PC-3 (cell line): ENCODE measurements at regions not wholly inside any gene's neighbourhood (a gene's known extent, or its start where the extent isn't known, plus 50 kb on each side); places are given as distances from the start of the nearest gene placed in this dataset.

Experiments
- ATAC-seq: fragments of 200-7000 bp; cut with Tn5 transposase; 2 replicates; pipeline ENCODE4 v1.9.1; 2020; ENCODE audit warnings: mild to moderate bottlenecking, moderate library complexity
- BruUV-seq: library from RNA; stranded (reverse); fragments of 400-500 nt; replicated peaks from 2 replicates; lab custom pipeline; 2021; lab: Mats Ljungman, UMichigan
- CTCF ChIA-PET: fragments of 300-600 bp; sonication (Branson Sonifier 250); formaldehyde crosslinking; loops from one replicate; lab custom pipeline; 2022; ENCODE audit warnings: antibody characterized with exemption; lab: Charles Lee
- POLR2A ChIA-PET: fragments of 300-600 bp; sonication (Branson Sonifier 250); formaldehyde crosslinking; loops from one replicate; lab custom pipeline; 2022; ENCODE audit warnings: antibody characterized with exemption; ENCODE audit not compliant: unreplicated experiment; lab: Charles Lee
- DNase-seq: peaks from one replicate; pipeline ENCODE4 v3.0.0-alpha.2; 2015
- H2AFZ ChIP-seq: fragments of 300-600 bp; sonication (generic); 2 replicates; pipeline ENCODE4 v1.6.0; 2016; ENCODE audit warnings: antibody characterized with exemption, low read length
- H3F3A ChIP-seq: fragments of 300-600 bp; sonication (generic); one replicate; pipeline ENCODE4 v1.6.0; 2017; ENCODE audit warnings: antibody characterized with exemption, low read length, control low read depth, mild to moderate bottlenecking; ENCODE audit not compliant: unreplicated experiment
- H3K27ac ChIP-seq: fragments of 300-600 bp; sonication (generic); 2 replicates; pipeline ENCODE4 v1.5.1; 2016; ENCODE audit warnings: mild to moderate bottlenecking, low read length
- H3K27me3 ChIP-seq: fragments of 300-600 bp; sonication (generic); 2 replicates; pipeline ENCODE4 v1.6.1; 2016; ENCODE audit warnings: low read length, mixed read lengths
- H3K36me3 ChIP-seq: fragments of 300-600 bp; sonication (generic); 2 replicates; pipeline ENCODE4 v1.6.1; 2016; ENCODE audit warnings: low read depth, mixed run types, low read length, mixed read lengths
- H3K4me1 ChIP-seq: fragments of 300-600 bp; sonication (generic); 2 replicates; pipeline ENCODE4 v1.5.1; 2016; ENCODE audit warnings: low read length; ENCODE audit not compliant: insufficient read depth
- H3K4me2 ChIP-seq: fragments of 300-600 bp; sonication (generic); 2 replicates; pipeline ENCODE4 v1.6.0; 2016; ENCODE audit warnings: low read length
- H3K4me3 ChIP-seq: fragments of 300-600 bp; sonication (generic); 2 replicates; pipeline ENCODE4 v1.5.1; 2016; ENCODE audit warnings: mild to moderate bottlenecking, low read length, mixed read lengths
- H3K79me2 ChIP-seq: fragments of 300-600 bp; sonication (generic); 2 replicates; pipeline ENCODE4 v1.6.1; 2017; ENCODE audit warnings: low read length, mixed read lengths
- H3K9ac ChIP-seq: fragments of 300-600 bp; sonication (generic); 2 replicates; pipeline ENCODE4 v1.6.0; 2016; ENCODE audit warnings: mild to moderate bottlenecking, low read length
- H3K9me2 ChIP-seq: fragments of 300-600 bp; sonication (generic); replicated peaks from 2 replicates; pipeline ENCODE4 v1.6.1; 2016; ENCODE audit warnings: mixed run types, low read length, mixed read lengths
- H3K9me3 ChIP-seq: fragments of 300-600 bp; sonication (generic); 2 replicates; pipeline ENCODE4 v1.6.1; 2016; ENCODE audit warnings: low read length, mixed read lengths
- H4K20me1 ChIP-seq: fragments of 300-600 bp; sonication (generic); 2 replicates; pipeline ENCODE4 v1.6.1; 2016; ENCODE audit warnings: low read length, mixed read lengths
- EZH2 ChIP-seq: fragments of 300-600 bp; sonication (generic); IDR thresholded peaks from one replicate; pipeline ENCODE4 v1.6.1; 2017; ENCODE audit warnings: antibody characterized with exemption, mild to moderate bottlenecking, low read length; ENCODE audit not compliant: unreplicated experiment
- EZH2phosphoT487 ChIP-seq: fragments of 300-600 bp; sonication (generic); IDR thresholded peaks from 2 replicates; pipeline ENCODE4 v1.6.1; 2018; ENCODE audit warnings: mild to moderate bottlenecking, antibody characterized with exemption, low read length, borderline replicate concordance
- intact Hi-C: fragments of 100-400 bp; cut with micrococcal nuclease; formaldehyde crosslinking; loops from 2 replicates; pipeline ENCODE4 v1.9.0; 2023
- TF ChIP-seq, protein P1 (sequence below): fragments of 300-600 bp; sonication (generic); conservative IDR thresholded peaks from 2 replicates; pipeline ENCODE4 v1.5.1; 2017; ENCODE audit warnings: antibody characterized with exemption, low read depth, mild to moderate bottlenecking, low read length

DNA sequence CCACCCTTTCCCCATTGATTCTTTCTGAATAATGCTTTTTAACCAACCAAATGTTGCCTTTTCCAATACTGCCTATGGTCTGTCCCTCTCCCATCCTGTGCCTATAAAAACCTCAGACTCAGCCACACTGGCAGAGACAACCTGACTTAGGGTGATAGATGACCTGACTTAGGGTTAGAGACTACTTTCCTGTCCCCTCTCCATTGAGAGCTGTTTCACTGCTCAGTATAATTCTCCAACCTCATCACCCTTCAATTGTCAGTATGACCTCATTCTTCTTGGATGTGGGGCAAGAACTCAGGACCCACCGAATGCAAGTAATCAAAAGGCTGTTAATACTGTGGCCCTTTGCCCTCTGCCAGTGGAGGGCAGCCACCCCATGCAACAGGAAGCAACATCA, 182.3 kb upstream of the STK17B start:
- H3K27me3 ChIP-seq, result no peaks in the 10 kb centered on the region

DNA sequence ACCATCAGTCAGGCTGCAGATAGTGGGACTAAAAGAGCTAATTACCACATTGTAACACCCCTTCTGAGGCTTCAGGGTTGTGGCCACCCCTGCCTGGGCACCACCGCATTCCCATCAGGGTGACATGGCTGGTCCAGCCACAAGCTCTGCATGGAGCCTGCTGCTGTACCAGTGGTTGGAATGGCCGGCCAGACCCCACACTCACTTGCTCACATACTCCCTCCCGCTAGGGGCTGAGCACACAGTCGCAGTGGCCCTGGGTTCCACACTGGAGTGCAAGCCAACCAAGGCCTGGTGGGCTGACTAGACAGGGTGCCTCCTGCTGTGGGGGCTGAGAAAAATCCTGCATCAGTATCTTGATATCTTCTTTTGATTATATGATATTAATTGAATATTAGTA, 182.8 kb upstream of the STK17B start:
- no peaks in the 10 kb centered on the region for H3K9me2 ChIP-seq
- H3K9ac ChIP-seq, result no peak overlapping the region
- no peak overlapping the region for H3K27ac ChIP-seq
- ATAC-seq (no peak), DNase-seq (no peak)
- H3K27me3 ChIP-seq, result no peaks in the 10 kb centered on the region
- H3K36me3 ChIP-seq, result no peaks in the 10 kb centered on the region
- no peaks in the 10 kb centered on the region for H4K20me1 ChIP-seq
- no peak overlapping the region for H2AFZ ChIP-seq
- no peaks in the 10 kb centered on the region for H3K9me3 ChIP-seq
- ChIA-PET CTCF (no interaction called here), POLR2A (no interaction called here)
- intact Hi-C loops, result no loop called here
- H3K4me2 ChIP-seq, result no peak overlapping the region
- no peak overlapping the region for H3K4me3 ChIP-seq
- H3K4me1 ChIP-seq, result no peaks in the 10 kb centered on the region
- H3K79me2 ChIP-seq, result no peaks in the 10 kb centered on the region
- BruUV-seq, result no TSS peak
- no peaks in the 10 kb centered on the region for H3F3A ChIP-seq
- no peak for TF ChIP-seq EZH2
- no peak for TF ChIP-seq EZH2phosphoT487
- TF ChIP-seq, protein P1, sequence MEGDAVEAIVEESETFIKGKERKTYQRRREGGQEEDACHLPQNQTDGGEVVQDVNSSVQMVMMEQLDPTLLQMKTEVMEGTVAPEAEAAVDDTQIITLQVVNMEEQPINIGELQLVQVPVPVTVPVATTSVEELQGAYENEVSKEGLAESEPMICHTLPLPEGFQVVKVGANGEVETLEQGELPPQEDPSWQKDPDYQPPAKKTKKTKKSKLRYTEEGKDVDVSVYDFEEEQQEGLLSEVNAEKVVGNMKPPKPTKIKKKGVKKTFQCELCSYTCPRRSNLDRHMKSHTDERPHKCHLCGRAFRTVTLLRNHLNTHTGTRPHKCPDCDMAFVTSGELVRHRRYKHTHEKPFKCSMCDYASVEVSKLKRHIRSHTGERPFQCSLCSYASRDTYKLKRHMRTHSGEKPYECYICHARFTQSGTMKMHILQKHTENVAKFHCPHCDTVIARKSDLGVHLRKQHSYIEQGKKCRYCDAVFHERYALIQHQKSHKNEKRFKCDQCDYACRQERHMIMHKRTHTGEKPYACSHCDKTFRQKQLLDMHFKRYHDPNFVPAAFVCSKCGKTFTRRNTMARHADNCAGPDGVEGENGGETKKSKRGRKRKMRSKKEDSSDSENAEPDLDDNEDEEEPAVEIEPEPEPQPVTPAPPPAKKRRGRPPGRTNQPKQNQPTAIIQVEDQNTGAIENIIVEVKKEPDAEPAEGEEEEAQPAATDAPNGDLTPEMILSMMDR, result no peak

More for the DNA sequence above, 182.3 kb upstream of the STK17B start:
- Histone ChIP-seq H3F3A (no peaks in the 10 kb centered on the region), H3K36me3 (no peaks in the 10 kb centered on the region), H3K4me3 (no peak overlapping the region), H3K79me2 (no peaks in the 10 kb centered on the region), H4K20me1 (no peaks in the 10 kb centered on the region), H3K9me3 (no peaks in the 10 kb centered on the region), H3K4me2 (no peak overlapping the region), H3K27ac (no peak overlapping the region), H2AFZ (no peak overlapping the region), H3K9me2 (no peaks in the 10 kb centered on the region), H3K4me1 (no peaks in the 10 kb centered on the region), H3K9ac (no peak overlapping the region)
- ATAC-seq, result no peak
- DNase-seq, result no peak
- no TSS peak for BruUV-seq
- TF ChIP-seq, protein P1, result no peak
- TF ChIP-seq EZH2, result no peak
- no peak for TF ChIP-seq EZH2phosphoT487
- intact Hi-C loops, result no loop called here
- ChIA-PET CTCF (no interaction called here), POLR2A (no interaction called here)

DNA sequence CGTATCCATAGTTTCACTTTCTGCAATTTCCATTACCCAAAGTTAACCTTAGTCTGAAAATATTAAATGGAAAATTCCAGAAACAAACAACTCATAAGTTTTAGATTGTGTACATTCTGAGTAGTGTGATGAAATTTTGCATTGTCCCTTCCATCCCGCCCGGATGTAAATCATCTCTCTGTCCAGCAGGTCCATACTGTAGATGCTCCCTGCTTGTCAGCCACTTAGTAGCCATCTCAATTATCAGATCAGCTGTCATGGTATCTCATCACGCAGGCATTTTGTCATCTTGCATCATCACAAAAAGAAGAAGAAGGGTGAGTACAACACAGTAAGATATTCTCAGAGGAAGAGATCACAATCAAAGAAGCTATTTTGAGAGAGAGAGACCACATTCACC, 185.0 kb upstream of the STK17B start:
- ATAC-seq, result no peak
- H3K79me2 ChIP-seq, result no peaks in the 10 kb centered on the region
- intact Hi-C loops, result no loop called here
- no peak overlapping the region for H3K9ac ChIP-seq
- H3K4me2 ChIP-seq, result no peak overlapping the region
- H3K4me3 ChIP-seq, result no peak overlapping the region
- H2AFZ ChIP-seq, result no peak overlapping the region
- DNase-seq, result no peak
- no peaks in the 10 kb centered on the region for H3K9me2 ChIP-seq
- POLR2A ChIA-PET, result no interaction called here
- no peaks in the 10 kb centered on the region for H3F3A ChIP-seq
- no peaks in the 10 kb centered on the region for H3K36me3 ChIP-seq
- H4K20me1 ChIP-seq, result no peaks in the 10 kb centered on the region
- H3K4me1 ChIP-seq, result no peaks in the 10 kb centered on the region
- CTCF ChIA-PET, result no interaction called here
- no TSS peak for BruUV-seq
- no peaks in the 10 kb centered on the region for H3K9me3 ChIP-seq
- H3K27ac ChIP-seq, result no peak overlapping the region
- no peak for TF ChIP-seq EZH2phosphoT487
- TF ChIP-seq, protein P1, result no peak
- no peak for TF ChIP-seq EZH2
- no peaks in the 10 kb centered on the region for H3K27me3 ChIP-seq
